Dendritic cell treated with granulocyte-macrophage colony-stimulating factor and Interleukin-4, amounts not matched to agents 40 ng/mL and 50 ng/mL, for 4 days (primary cell): ENCODE measurements at regions not wholly inside any gene's neighbourhood (a gene's known extent, or its start where the extent isn't known, plus 50 kb on each side); places are given as distances from the start of the nearest gene placed in this dataset.

Source experiments
- H3K27ac Mint-ChIP-seq: one replicate; pipeline ENCODE4 v1.8.0; 2022; ENCODE audit warnings: mild to moderate bottlenecking, mixed read lengths
- H3K27me3 Mint-ChIP-seq: one replicate; pipeline ENCODE4 v1.8.0; 2022; ENCODE audit warnings: mild to moderate bottlenecking, mixed read lengths
- H3K36me3 Mint-ChIP-seq: one replicate; pipeline ENCODE4 v1.8.0; 2022; ENCODE audit warnings: low read depth, mixed read lengths
- H3K4me1 Mint-ChIP-seq: one replicate; pipeline ENCODE4 v1.8.0; 2022; ENCODE audit warnings: low read depth, mixed read lengths
- H3K4me3 Mint-ChIP-seq: one replicate; pipeline ENCODE4 v1.8.0; 2022; ENCODE audit warnings: mild to moderate bottlenecking, moderate library complexity, mixed read lengths
- H3K9me3 Mint-ChIP-seq: one replicate; pipeline ENCODE4 v1.8.0; 2022; ENCODE audit warnings: mixed read lengths
- intact Hi-C: fragments of 100-400 bp; cut with micrococcal nuclease; formaldehyde crosslinking; loops from one replicate; pipeline ENCODE4 v1.15.0; 2022

- intact Hi-C loops: no loop called here
- H3K27me3 Mint-ChIP-seq: no peaks in the 10 kb centered on the region
- H3K4me3 Mint-ChIP-seq: no peak overlapping the region
- no peak overlapping the region for H3K27ac Mint-ChIP-seq
- no peaks in the 10 kb centered on the region for H3K9me3 Mint-ChIP-seq
- peaks cover 33% of the 10 kb centered on the region for H3K4me1 Mint-ChIP-seq
- no peaks in the 10 kb centered on the region for H3K36me3 Mint-ChIP-seq
These were observed 74.4 kb upstream of the SFMBT2 start for GRCh38 chr10:7485244-7485556.

GRCh38 chr10:7484456-7485243 is 73.8 kb upstream of the SFMBT2 start:
- no peaks in the 10 kb centered on the region for H3K27me3 Mint-ChIP-seq
- intact Hi-C loops: no loop called here
- no peak overlapping the region for H3K4me3 Mint-ChIP-seq
- H3K4me1 Mint-ChIP-seq: peaks cover 32% of the 10 kb centered on the region
- no peak overlapping the region for H3K27ac Mint-ChIP-seq
- H3K36me3 Mint-ChIP-seq: no peaks in the 10 kb centered on the region
- H3K9me3 Mint-ChIP-seq: no peaks in the 10 kb centered on the region

GRCh38 chr10:7483848-7484247 is 73.0 kb upstream of the SFMBT2 start:
- H3K27ac Mint-ChIP-seq: no peak overlapping the region
- intact Hi-C loops: no loop called here

GRCh38 chr10:7482992-7483391 is 72.2 kb upstream of the SFMBT2 start:
- Mint-ChIP-seq H3K4me1 (peaks cover 32% of the 10 kb centered on the region), H3K9me3 (peaks cover under 1% of the 10 kb centered on the region), H3K27ac (no peak overlapping the region), H3K4me3 (no peak overlapping the region), H3K27me3 (no peaks in the 10 kb centered on the region), H3K36me3 (no peaks in the 10 kb centered on the region)
- intact Hi-C loops: no loop called here

More at GRCh38 chr10:7483848-7484247, 73.0 kb upstream of the SFMBT2 start:
- Mint-ChIP-seq H3K4me1 (peaks cover 32% of the 10 kb centered on the region), H3K36me3 (no peaks in the 10 kb centered on the region), H3K9me3 (no peaks in the 10 kb centered on the region), H3K27me3 (no peaks in the 10 kb centered on the region), H3K4me3 (no peak overlapping the region)

GRCh38 chr10:7481368-7481765 is 70.5 kb upstream of the SFMBT2 start:
- no peak overlapping the region for H3K27ac Mint-ChIP-seq
- H3K4me3 Mint-ChIP-seq: no peak overlapping the region
- H3K9me3 Mint-ChIP-seq: peaks cover 10% of the 10 kb centered on the region
- H3K4me1 Mint-ChIP-seq: peaks cover 27% of the 10 kb centered on the region
- peaks cover 5% of the 10 kb centered on the region for H3K36me3 Mint-ChIP-seq
- no peaks in the 10 kb centered on the region for H3K27me3 Mint-ChIP-seq
- intact Hi-C loops: no loop called here

- H3K36me3 Mint-ChIP-seq: peaks cover 5% of the 10 kb centered on the region
- H3K9me3 Mint-ChIP-seq: peaks cover 10% of the 10 kb centered on the region
- H3K27ac Mint-ChIP-seq: no peak overlapping the region
- peaks cover 30% of the 10 kb centered on the region for H3K4me1 Mint-ChIP-seq
- H3K4me3 Mint-ChIP-seq: no peak overlapping the region
- intact Hi-C loops: no loop called here
- H3K27me3 Mint-ChIP-seq: peaks cover under 1% of the 10 kb centered on the region
These were observed 70.0 kb upstream of the SFMBT2 start for GRCh38 chr10:7480742-7481367.

- Mint-ChIP-seq H3K27me3 (peaks cover 5% of the 10 kb centered on the region), H3K9me3 (peaks cover 10% of the 10 kb centered on the region), H3K27ac (peak overlapping the region; percentile 32), H3K4me1 (peaks cover 38% of the 10 kb centered on the region), H3K4me3 (no peak overlapping the region), H3K36me3 (peaks cover 5% of the 10 kb centered on the region)
- intact Hi-C loops: no loop called here
These were observed 69.2 kb upstream of the SFMBT2 start for GRCh38 chr10:7479861-7480598.

- Mint-ChIP-seq H3K4me1 (peaks cover 32% of the 10 kb centered on the region), H3K4me3 (no peak overlapping the region), H3K27me3 (peaks cover 5% of the 10 kb centered on the region), H3K9me3 (peaks cover 10% of the 10 kb centered on the region), H3K36me3 (peaks cover 5% of the 10 kb centered on the region), H3K27ac (no peak overlapping the region)
- intact Hi-C loops: no loop called here
These were observed 68.1 kb upstream of the SFMBT2 start for GRCh38 chr10:7478727-7479457.

- intact Hi-C loops: no loop called here
- Mint-ChIP-seq H3K27ac (no peak overlapping the region), H3K36me3 (peaks cover 5% of the 10 kb centered on the region), H3K4me3 (no peak overlapping the region), H3K4me1 (peaks cover 31% of the 10 kb centered on the region), H3K9me3 (peaks cover 10% of the 10 kb centered on the region), H3K27me3 (peaks cover 5% of the 10 kb centered on the region)
These were observed 66.9 kb upstream of the SFMBT2 start for GRCh38 chr10:7477538-7478334.

- no peak overlapping the region for H3K4me3 Mint-ChIP-seq
- peaks cover 36% of the 10 kb centered on the region for H3K4me1 Mint-ChIP-seq
- intact Hi-C loops: no loop called here
These were observed 65.1 kb upstream of the SFMBT2 start for GRCh38 chr10:7475939-7476338.

GRCh38 chr10:7475046-7475911 is 64.4 kb upstream of the SFMBT2 start:
- H3K27me3 Mint-ChIP-seq: peaks cover 5% of the 10 kb centered on the region
- peaks cover 5% of the 10 kb centered on the region for H3K36me3 Mint-ChIP-seq
- peaks cover 10% of the 10 kb centered on the region for H3K9me3 Mint-ChIP-seq
- intact Hi-C loops: no loop called here
- H3K4me1 Mint-ChIP-seq: peaks cover 39% of the 10 kb centered on the region
- no peak overlapping the region for H3K4me3 Mint-ChIP-seq
- no peak overlapping the region for H3K27ac Mint-ChIP-seq

More at GRCh38 chr10:7475939-7476338, 65.1 kb upstream of the SFMBT2 start:
- Mint-ChIP-seq H3K9me3 (peaks cover 10% of the 10 kb centered on the region), H3K27me3 (peaks cover 5% of the 10 kb centered on the region), H3K36me3 (peaks cover 5% of the 10 kb centered on the region), H3K27ac (no peak overlapping the region)

GRCh38 chr10:7474388-7474787 is 63.6 kb upstream of the SFMBT2 start:
- H3K36me3 Mint-ChIP-seq: peaks cover 5% of the 10 kb centered on the region
- intact Hi-C loops: no loop called here
- H3K4me3 Mint-ChIP-seq: no peak overlapping the region
- H3K27ac Mint-ChIP-seq: no peak overlapping the region
- H3K9me3 Mint-ChIP-seq: peaks cover 10% of the 10 kb centered on the region
- peaks cover 5% of the 10 kb centered on the region for H3K27me3 Mint-ChIP-seq
- peaks cover 41% of the 10 kb centered on the region for H3K4me1 Mint-ChIP-seq
